H1 (cell line): ENCODE measurements at regions not wholly inside any gene's neighbourhood (a gene's known extent, or its start where the extent isn't known, plus 50 kb on each side); places are given as distances from the start of the nearest gene placed in this dataset.

Source experiments
- CTCF ChIA-PET: fragments of 300-600 bp; sonication (Branson Sonifier 250); formaldehyde crosslinking; loops from one replicate; lab custom pipeline; 2021; ENCODE audit not compliant: partially characterized antibody; lab: Charles Lee
- POLR2A ChIA-PET: fragments of 300-600 bp; sonication (Branson Sonifier 250); formaldehyde crosslinking; loops from one replicate; lab custom pipeline; 2021; ENCODE audit warnings: inconsistent platforms; ENCODE audit not compliant: partially characterized antibody; lab: Charles Lee
- DNase-seq, 2 experiments: peaks; one replicate each; pipeline versions ENCODE4 v3.0.0 to v3.0.0-alpha.2; 2010 to 2022; ENCODE audit warnings: low spot score in 2 of 2, low read depth in 1 of 2, mixed read lengths in 1 of 2
- FAIRE-seq: peaks from 2 replicates; lab custom pipeline; 2011; peaks lifted over from hg19 to GRCh38; lab: Jason Lieb, UNC
- H2AFZ ChIP-seq: 2 replicates; pipeline ENCODE4 v1.8.1; 2012; ENCODE audit warnings: low read length, inconsistent platforms
- H2AK5ac ChIP-seq: 2 replicates; pipeline ENCODE4 v1.6.1; 2013; ENCODE audit warnings: low read depth, low read length
- H2BK120ac ChIP-seq: replicated peaks from 2 replicates; pipeline ENCODE3; 2013; ENCODE audit warnings: low read depth, low read length, inconsistent platforms
- H2BK12ac ChIP-seq: 2 replicates; pipeline ENCODE4 v1.6.1; 2013; ENCODE audit warnings: low read depth, low read length
- H2BK15ac ChIP-seq: 2 replicates; pipeline ENCODE4 v1.6.1; 2013; ENCODE audit warnings: low read length
- H2BK20ac ChIP-seq: 2 replicates; pipeline ENCODE4 v1.6.1; 2013; ENCODE audit warnings: low read length
- H2BK5ac ChIP-seq: 2 replicates; pipeline ENCODE4 v1.6.1; 2013; ENCODE audit warnings: low read depth, low read length
- H3K14ac ChIP-seq: 2 replicates; pipeline ENCODE4 v1.6.1; 2013; ENCODE audit warnings: inconsistent platforms; ENCODE audit not compliant: insufficient read length
- H3K18ac ChIP-seq: 2 replicates; pipeline ENCODE4 v1.6.1; 2013; ENCODE audit warnings: low read length; ENCODE audit errors: extremely low read depth
- H3K23ac ChIP-seq: 2 replicates; pipeline ENCODE4 v1.6.1; 2013; ENCODE audit warnings: inconsistent platforms; ENCODE audit not compliant: insufficient read length
- H3K23me2 ChIP-seq: 2 replicates; pipeline ENCODE4 v1.6.1; 2013; ENCODE audit warnings: low read depth, low read length
- H3K27ac ChIP-seq: 2 replicates; pipeline ENCODE4 v1.6.1; 2011; ENCODE audit warnings: low read depth, low read length, inconsistent platforms
- H3K27me3 ChIP-seq, 4 experiments: replicated peaks in 1 of 4; 1 replicate in 1 of 4; 2 replicates in 3 of 4; pipeline versions ENCODE4 v1.6.1 to v1.8.1; 2011 to 2013; ENCODE audit warnings: low read length in 3 of 4, mild to moderate bottlenecking in 3 of 4, inconsistent platforms in 2 of 4, mixed read lengths in 2 of 4, moderate library complexity in 1 of 4; ENCODE audit not compliant: control insufficient read depth in 3 of 4, insufficient read depth in 3 of 4; ENCODE audit errors: extremely low read depth in 1 of 4
- H3K36me3 ChIP-seq, 4 experiments: 2 replicates each; pipeline versions ENCODE4 v1.6.1 to v1.8.1; 2011 to 2013; ENCODE audit warnings: mild to moderate bottlenecking in 4 of 4, low read length in 3 of 4, moderate library complexity in 2 of 4, control low read depth in 1 of 4, inconsistent platforms in 1 of 4; ENCODE audit not compliant: insufficient read depth in 4 of 4, control insufficient read depth in 2 of 4
- H3K4ac ChIP-seq: replicated peaks from 2 replicates; pipeline ENCODE3; 2013; ENCODE audit warnings: low read length, low read depth, mixed read lengths, inconsistent platforms; ENCODE audit not compliant: insufficient read length
- H3K4me1 ChIP-seq, 4 experiments: replicated peaks in 1 of 4; 1 replicate in 1 of 4; 2 replicates in 3 of 4; pipeline versions ENCODE4 v1.6.1 to v1.8.1; 2011 to 2013; ENCODE audit warnings: low read length in 3 of 4, inconsistent platforms in 2 of 4, mixed read lengths in 1 of 4; ENCODE audit not compliant: insufficient read depth in 4 of 4, control insufficient read depth in 3 of 4
- H3K4me2 ChIP-seq, 2 experiments: 2 replicates each; pipeline versions ENCODE4 v1.6.1 to v1.8.1; 2011 to 2013; ENCODE audit warnings: low read depth in 2 of 2, low read length in 2 of 2, control low read depth in 1 of 2, inconsistent platforms in 1 of 2, mild to moderate bottlenecking in 1 of 2; ENCODE audit not compliant: insufficient read depth in 1 of 2
- H3K4me3 ChIP-seq, 4 experiments: fragments of 200-600, 300-600 bp in 1 of 4; sonication (generic), shearing (Covaris generic), sonication (Bioruptor Twin) in 1 of 4; 2 replicates each; pipeline versions ENCODE4 v1.5.1 to v1.8.1; 2011 to 2016; ENCODE audit warnings: low read length in 4 of 4, low read depth in 3 of 4, control low read depth in 2 of 4, inconsistent platforms in 2 of 4, mild to moderate bottlenecking in 2 of 4, mixed read lengths in 1 of 4, moderate library complexity in 1 of 4; ENCODE audit not compliant: insufficient read depth in 2 of 4; ENCODE audit errors: extremely low read depth in 1 of 4
- H3K56ac ChIP-seq: replicated peaks from 2 replicates; pipeline ENCODE3; 2013; ENCODE audit warnings: low read depth, mild to moderate bottlenecking, mixed read lengths, low read length, inconsistent platforms; ENCODE audit not compliant: insufficient read length
- H3K79me1 ChIP-seq: 2 replicates; pipeline ENCODE4 v1.6.1; 2013; ENCODE audit warnings: low read depth, low read length, control low read depth
- H3K79me2 ChIP-seq, 2 experiments: 2 replicates each; pipeline versions ENCODE4 v1.6.1 to v1.8.1; 2012 to 2013; ENCODE audit warnings: low read length in 2 of 2, mild to moderate bottlenecking in 2 of 2, inconsistent platforms in 1 of 2; ENCODE audit not compliant: insufficient read depth in 2 of 2, control insufficient read depth in 1 of 2
- H3K9ac ChIP-seq, 4 experiments: replicated peaks in 1 of 4; 1 replicate in 1 of 4; 2 replicates in 3 of 4; pipeline versions ENCODE4 v1.6.1 to v1.8.1; 2011 to 2013; ENCODE audit warnings: low read depth in 3 of 4, low read length in 3 of 4, control low read depth in 2 of 4, mild to moderate bottlenecking in 2 of 4, moderate library complexity in 2 of 4, inconsistent platforms in 1 of 4; ENCODE audit errors: extremely low read depth in 1 of 4
- H3K9me3 ChIP-seq, 2 experiments: 2 replicates each; pipeline versions ENCODE4 v1.6.1 to v1.8.1; 2012 to 2013; ENCODE audit warnings: mild to moderate bottlenecking in 2 of 2, moderate library complexity in 2 of 2, control low read depth in 1 of 2, inconsistent platforms in 1 of 2, low read depth in 1 of 2, low read length in 1 of 2, mixed read lengths in 1 of 2; ENCODE audit not compliant: insufficient read depth in 2 of 2
- H4K20me1 ChIP-seq, 2 experiments: replicated peaks in 1 of 2; 2 replicates each; pipeline versions ENCODE3 to v1.8.1; 2011 to 2013; ENCODE audit warnings: inconsistent platforms in 2 of 2, low read length in 2 of 2, mild to moderate bottlenecking in 1 of 2; ENCODE audit not compliant: insufficient read depth in 2 of 2, control insufficient read depth in 1 of 2
- H4K5ac ChIP-seq: 2 replicates; pipeline ENCODE4 v1.6.1; 2013; ENCODE audit warnings: low read length, low read depth, mixed read lengths, inconsistent platforms; ENCODE audit not compliant: insufficient read length
- H4K8ac ChIP-seq: 2 replicates; pipeline ENCODE4 v1.8.0; 2013; ENCODE audit warnings: mild to moderate bottlenecking, moderate library complexity, low read length, inconsistent platforms; ENCODE audit not compliant: insufficient read depth; ENCODE audit errors: extremely low read depth
- H4K91ac ChIP-seq: replicated peaks from 2 replicates; pipeline ENCODE3; 2013; ENCODE audit warnings: low read length, mixed read lengths, inconsistent platforms; ENCODE audit not compliant: insufficient read length
- EZH2 ChIP-seq: fragments of 200-600 bp; sonication (generic); IDR thresholded peaks from 2 replicates; pipeline ENCODE4 v1.7.1; 2012; ENCODE audit warnings: low read depth, mild to moderate bottlenecking, moderate library complexity, low read length, inconsistent platforms; ENCODE audit not compliant: severe bottlenecking
- MAX ChIP-seq: IDR thresholded peaks from 2 replicates; pipeline ENCODE4 v1.6.1; 2012; ENCODE audit warnings: inconsistent platforms
- NRF1 ChIP-seq: IDR thresholded peaks from 2 replicates; pipeline ENCODE4 v1.6.1; 2011; ENCODE audit warnings: mild to moderate bottlenecking, low read depth, low read length, improper control_type of control experiment
- POLR2A ChIP-seq, 2 experiments: IDR thresholded peaks; 1 replicate in 1 of 2; 2 replicates in 1 of 2; pipeline ENCODE4 v1.6.1; 2011; ENCODE audit warnings: low read depth in 2 of 2, low read length in 2 of 2, mild to moderate bottlenecking in 2 of 2; ENCODE audit errors: control extremely low read depth in 1 of 2
- POU5F1 ChIP-seq: IDR thresholded peaks from 2 replicates; pipeline ENCODE4 v1.6.1; 2011; ENCODE audit warnings: low read depth, mild to moderate bottlenecking, low read length, moderate library complexity
- SRF ChIP-seq: IDR thresholded peaks from 2 replicates; pipeline ENCODE4 v1.6.1; 2011; ENCODE audit warnings: mild to moderate bottlenecking, low read depth, low read length, moderate library complexity
- TAF1 ChIP-seq: IDR thresholded peaks from 2 replicates; pipeline ENCODE4 v1.6.1; 2011; ENCODE audit warnings: mild to moderate bottlenecking, low read depth, low read length
- TAF7 ChIP-seq: optimal IDR thresholded peaks from 2 replicates; pipeline ENCODE3; 2011; ENCODE audit warnings: low read depth, mild to moderate bottlenecking, inconsistent platforms, low read length, moderate library complexity, borderline replicate concordance
- WGBS, 2 experiments: shearing (Covaris generic) in 1 of 2; methylation state at CpG; one replicate each; pipeline versions ENCODE4 v1.1.6 to v1.1.7; 2013 to 2015; ENCODE audit warnings: low lambda C conversion rate in 2 of 2, mixed read lengths in 2 of 2, inconsistent platforms in 1 of 2, low coverage in 1 of 2, missing lambda C conversion rate in 1 of 2; ENCODE audit not compliant: insufficient replicate concordance in 2 of 2, insufficient coverage in 1 of 2, insufficient read length in 1 of 2; ENCODE audit errors: extremely low coverage in 1 of 2, missing lambda C conversion rate in 1 of 2; 5-methylcytosine and 5-hydroxymethylcytosine counted together
- TF ChIP-seq, protein P1 (sequence below): IDR thresholded peaks from 2 replicates; pipeline ENCODE4 v1.6.1; 2012; ENCODE audit warnings: low read length, inconsistent platforms
- TF ChIP-seq, protein P2 (sequence below): IDR thresholded peaks from 2 replicates; pipeline ENCODE4 v1.6.1; 2011; ENCODE audit warnings: low read length, improper control_type of control experiment

DNA sequence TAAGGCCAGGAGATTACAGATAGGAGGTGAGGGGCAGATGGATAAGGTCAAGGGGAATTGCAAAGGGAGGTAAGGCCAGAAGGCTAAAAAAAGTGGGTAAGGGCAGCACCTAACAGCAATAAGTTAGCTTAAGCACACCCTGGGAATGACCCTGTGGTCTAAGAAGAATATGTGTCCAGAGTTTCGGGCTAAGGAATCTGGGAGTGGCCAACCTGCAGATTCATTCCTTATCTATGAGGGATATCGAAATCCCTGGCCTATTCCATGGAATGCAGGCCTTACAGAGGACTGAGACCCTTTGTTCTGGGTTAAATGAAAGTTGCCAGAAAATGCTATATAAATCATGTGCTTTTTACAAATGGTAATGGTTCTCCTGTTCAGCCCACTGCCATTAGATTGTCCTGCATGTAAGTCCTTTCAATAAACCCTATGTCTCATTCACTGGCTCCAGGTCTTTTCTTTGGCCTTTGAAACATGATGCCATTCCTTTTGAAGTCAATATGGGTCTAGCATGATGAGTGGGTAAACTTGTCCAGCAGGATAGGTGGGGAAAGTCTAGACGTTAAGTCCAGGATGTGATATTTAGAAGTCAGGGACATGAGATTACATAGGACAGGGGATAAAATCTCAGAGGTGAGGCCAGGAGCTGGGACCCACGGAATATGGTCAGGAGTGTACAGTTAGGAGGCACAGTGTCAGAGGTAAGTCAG lies 226.2 kb downstream of the TACR3 start:
- H4K8ac ChIP-seq: no peak overlapping the region
- H3K27ac ChIP-seq: no peak overlapping the region
- no peaks in the 10 kb centered on the region for H3K4me1 ChIP-seq
- no peaks in the 10 kb centered on the region for H3K36me3 ChIP-seq
- H2BK12ac ChIP-seq: no peak overlapping the region
- H3K79me1 ChIP-seq: no peaks in the 10 kb centered on the region
- H2BK20ac ChIP-seq: no peak overlapping the region
- no peak overlapping the region for H3K4ac ChIP-seq
- H3K9me3 ChIP-seq: no peaks in the 10 kb centered on the region
- H3K79me2 ChIP-seq: no peaks in the 10 kb centered on the region
- no peak overlapping the region for H4K91ac ChIP-seq
- no peak overlapping the region for H2AK5ac ChIP-seq
- POLR2A ChIA-PET: interaction anchor here (1.1 kb wide), 1 partner anchor 11 kb away, joined by 3 read pairs; no protein-coding TSS in a partner anchor
- H2BK5ac ChIP-seq: no peak overlapping the region
- H3K27me3 ChIP-seq: no peaks in the 10 kb centered on the region
- no peaks in the 10 kb centered on the region for H3K23me2 ChIP-seq
- H3K14ac ChIP-seq: no peak overlapping the region
- no peak overlapping the region for H3K18ac ChIP-seq
- no peak overlapping the region for H3K56ac ChIP-seq
- H3K4me2 ChIP-seq: no peak overlapping the region
- no peak overlapping the region for H2BK120ac ChIP-seq
- DNase-seq (no peak), FAIRE-seq (no peak)
- no peak overlapping the region for H4K5ac ChIP-seq
- H4K20me1 ChIP-seq: no peaks in the 10 kb centered on the region
- H2AFZ ChIP-seq: no peak overlapping the region
- H3K9ac ChIP-seq: no peak overlapping the region
- no peak overlapping the region for H3K4me3 ChIP-seq
- CTCF ChIA-PET: no interaction called here
- H3K23ac ChIP-seq: no peak overlapping the region
- 90% methylated on average over 4 of the region's 4 CpGs; no CpG with 5 or more reads in 1 of the 2 experiments for WGBS, 2 experiments
- no peak overlapping the region for H2BK15ac ChIP-seq
- TF ChIP-seq TAF7: no peak
- no peak for TF ChIP-seq EZH2
- TF ChIP-seq SRF: no peak
- TF ChIP-seq POLR2A (IDR thresholded peaks at IDR 0.05; ENCODE audit: control extremely low read depth in 1 of 2, low read depth in 2 of 2, low read length in 2 of 2): no peak
- no peak for TF ChIP-seq NRF1
- no peak for TF ChIP-seq TAF1
- TF ChIP-seq, protein P1, sequence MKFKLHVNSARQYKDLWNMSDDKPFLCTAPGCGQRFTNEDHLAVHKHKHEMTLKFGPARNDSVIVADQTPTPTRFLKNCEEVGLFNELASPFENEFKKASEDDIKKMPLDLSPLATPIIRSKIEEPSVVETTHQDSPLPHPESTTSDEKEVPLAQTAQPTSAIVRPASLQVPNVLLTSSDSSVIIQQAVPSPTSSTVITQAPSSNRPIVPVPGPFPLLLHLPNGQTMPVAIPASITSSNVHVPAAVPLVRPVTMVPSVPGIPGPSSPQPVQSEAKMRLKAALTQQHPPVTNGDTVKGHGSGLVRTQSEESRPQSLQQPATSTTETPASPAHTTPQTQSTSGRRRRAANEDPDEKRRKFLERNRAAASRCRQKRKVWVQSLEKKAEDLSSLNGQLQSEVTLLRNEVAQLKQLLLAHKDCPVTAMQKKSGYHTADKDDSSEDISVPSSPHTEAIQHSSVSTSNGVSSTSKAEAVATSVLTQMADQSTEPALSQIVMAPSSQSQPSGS: no peak
- no peak for TF ChIP-seq MAX
- TF ChIP-seq POU5F1: no peak
- TF ChIP-seq, protein P2, sequence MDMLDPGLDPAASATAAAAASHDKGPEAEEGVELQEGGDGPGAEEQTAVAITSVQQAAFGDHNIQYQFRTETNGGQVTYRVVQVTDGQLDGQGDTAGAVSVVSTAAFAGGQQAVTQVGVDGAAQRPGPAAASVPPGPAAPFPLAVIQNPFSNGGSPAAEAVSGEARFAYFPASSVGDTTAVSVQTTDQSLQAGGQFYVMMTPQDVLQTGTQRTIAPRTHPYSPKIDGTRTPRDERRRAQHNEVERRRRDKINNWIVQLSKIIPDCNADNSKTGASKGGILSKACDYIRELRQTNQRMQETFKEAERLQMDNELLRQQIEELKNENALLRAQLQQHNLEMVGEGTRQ: no peak
